Karpas-422 (cell line): ENCODE measurements at regions not wholly inside any gene's neighbourhood (a gene's known extent, or its start where the extent isn't known, plus 50 kb on each side); places are given as distances from the start of the nearest gene placed in this dataset.

ENCODE experiments used
- DNase-seq: peaks from one replicate; pipeline ENCODE4 v3.0.0-alpha.2; 2015
- H2AFZ ChIP-seq: fragments of 200-600 bp; sonication (generic); 2 replicates; pipeline ENCODE4 v1.6.1; 2014; ENCODE audit warnings: antibody characterized with exemption, low read length, mixed read lengths
- H3K27ac ChIP-seq: fragments of 200-600 bp; sonication (generic); 2 replicates; pipeline ENCODE4 v1.5.1; 2014; ENCODE audit warnings: mild to moderate bottlenecking, low read length, moderate library complexity
- H3K27me3 ChIP-seq: fragments of 200-600 bp; sonication (generic); 2 replicates; pipeline ENCODE4 v1.6.1; 2014; ENCODE audit warnings: low read length, mixed read lengths
- H3K36me3 ChIP-seq: fragments of 200-600 bp; sonication (generic); 2 replicates; pipeline ENCODE4 v1.6.1; 2014; ENCODE audit warnings: low read length, mixed read lengths; ENCODE audit not compliant: insufficient read depth
- H3K4me1 ChIP-seq: fragments of 200-600 bp; sonication (generic); 2 replicates; pipeline ENCODE4 v1.6.1; 2014; ENCODE audit warnings: mild to moderate bottlenecking, low read length, mixed read lengths
- H3K4me2 ChIP-seq: fragments of 200-600 bp; sonication (generic); 2 replicates; pipeline ENCODE4 v1.6.1; 2014; ENCODE audit warnings: low read length, low read depth, mild to moderate bottlenecking; ENCODE audit not compliant: poor library complexity, severe bottlenecking
- H3K4me3 ChIP-seq: fragments of 200-600 bp; sonication (generic); 2 replicates; pipeline ENCODE4 v1.5.1; 2014; ENCODE audit warnings: mild to moderate bottlenecking, antibody characterized with exemption, low read length, mixed read lengths
- H3K79me2 ChIP-seq: fragments of 200-600 bp; sonication (generic); 2 replicates; pipeline ENCODE4 v1.6.1; 2014; ENCODE audit warnings: mild to moderate bottlenecking, low read length, mixed read lengths
- H3K9ac ChIP-seq: fragments of 200-600 bp; sonication (generic); 2 replicates; pipeline ENCODE4 v1.6.0; 2014; ENCODE audit warnings: low read length
- H3K9me2 ChIP-seq: fragments of 200-600 bp; sonication (generic), shearing (Covaris generic); replicated peaks from 2 replicates; pipeline ENCODE4 v1.6.0; 2014; ENCODE audit warnings: mild to moderate bottlenecking, low read length, moderate library complexity; ENCODE audit not compliant: insufficient read depth
- H3K9me3 ChIP-seq: fragments of 300-700, 200-600 bp; sonication (generic); 2 replicates; pipeline ENCODE4 v1.6.1; 2014; ENCODE audit warnings: low read length, mixed read lengths
- H4K20me1 ChIP-seq: fragments of 200-600 bp; sonication (generic); 2 replicates; pipeline ENCODE4 v1.6.1; 2014; ENCODE audit warnings: mild to moderate bottlenecking, antibody characterized with exemption, low read length, low read depth; ENCODE audit not compliant: insufficient read depth

GRCh38 chr12:53843545-53843944 lies 91.8 kb upstream of the CISTR start:
- no peak overlapping the region for H2AFZ ChIP-seq
- no peaks in the 10 kb centered on the region for H3K9me3 ChIP-seq
- H3K27ac ChIP-seq = no peak overlapping the region
- no peaks in the 10 kb centered on the region for H3K4me1 ChIP-seq
- no peaks in the 10 kb centered on the region for H3K79me2 ChIP-seq
- H3K36me3 ChIP-seq = no peaks in the 10 kb centered on the region
- DNase-seq = no peak
- H3K27me3 ChIP-seq = no peaks in the 10 kb centered on the region
- no peaks in the 10 kb centered on the region for H3K9me2 ChIP-seq
- no peaks in the 10 kb centered on the region for H4K20me1 ChIP-seq
- H3K4me2 ChIP-seq = no peak overlapping the region
- H3K4me3 ChIP-seq = no peak overlapping the region
- no peak overlapping the region for H3K9ac ChIP-seq

DNA sequence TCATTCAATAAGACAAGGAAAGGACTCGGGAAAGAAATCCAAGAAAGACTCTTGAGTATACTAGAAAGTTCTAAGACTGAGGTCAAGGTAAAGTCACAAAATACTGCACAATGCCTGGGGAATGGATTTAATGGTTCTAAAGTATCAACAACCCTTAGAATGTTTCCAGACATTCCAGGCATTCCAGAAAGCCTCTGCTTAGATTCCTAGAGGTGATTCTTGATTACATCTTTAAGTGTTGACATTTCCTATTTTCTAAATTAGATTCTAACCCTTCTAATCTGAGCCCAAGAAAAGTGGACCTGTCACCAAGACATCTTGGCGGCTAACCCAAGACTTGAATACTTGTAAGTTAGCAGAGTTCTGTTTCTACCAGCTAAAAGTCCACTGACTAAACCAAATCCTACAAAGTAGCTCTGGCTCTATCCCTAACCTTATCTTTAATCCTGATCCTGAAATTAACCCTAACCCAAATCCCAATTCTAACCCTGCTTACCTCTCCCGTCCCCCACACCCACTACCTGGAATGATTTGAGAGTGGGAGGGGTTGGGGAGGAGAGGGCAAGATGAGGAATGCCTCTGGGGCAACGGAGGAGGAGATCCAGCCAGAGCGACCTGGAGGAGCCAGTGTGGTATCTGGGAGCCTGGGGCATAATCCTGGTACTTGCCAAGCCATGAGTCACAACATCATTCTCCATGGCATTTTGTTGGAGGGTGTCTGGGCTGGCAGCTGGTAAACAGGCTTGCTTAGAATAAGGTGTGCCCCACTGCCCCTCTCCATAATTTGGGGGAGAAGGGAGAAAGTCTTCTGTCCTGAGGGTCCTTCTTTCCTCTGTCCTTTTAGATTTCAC lies 93.4 kb upstream of the HOXC13 start:
- Histone ChIP-seq H4K20me1 (no peaks in the 10 kb centered on the region), H3K9ac (no peak overlapping the region), H2AFZ (no peak overlapping the region), H3K36me3 (no peaks in the 10 kb centered on the region), H3K9me3 (no peaks in the 10 kb centered on the region), H3K4me3 (no peak overlapping the region), H3K9me2 (no peaks in the 10 kb centered on the region), H3K4me2 (no peak overlapping the region), H3K79me2 (no peaks in the 10 kb centered on the region), H3K27me3 (no peaks in the 10 kb centered on the region), H3K4me1 (no peaks in the 10 kb centered on the region), H3K27ac (no peak overlapping the region)
- DNase-seq = no peak

GRCh38 chr12:53845932-53846331 lies 92.7 kb upstream of the HOXC13 start:
- Histone ChIP-seq H3K4me1 (no peaks in the 10 kb centered on the region), H4K20me1 (no peaks in the 10 kb centered on the region), H3K9ac (no peak overlapping the region), H3K27ac (no peak overlapping the region), H2AFZ (no peak overlapping the region), H3K27me3 (no peaks in the 10 kb centered on the region), H3K79me2 (no peaks in the 10 kb centered on the region), H3K9me3 (no peaks in the 10 kb centered on the region), H3K4me2 (no peak overlapping the region), H3K9me2 (no peaks in the 10 kb centered on the region), H3K36me3 (no peaks in the 10 kb centered on the region), H3K4me3 (no peak overlapping the region)
- no peak for DNase-seq

DNA sequence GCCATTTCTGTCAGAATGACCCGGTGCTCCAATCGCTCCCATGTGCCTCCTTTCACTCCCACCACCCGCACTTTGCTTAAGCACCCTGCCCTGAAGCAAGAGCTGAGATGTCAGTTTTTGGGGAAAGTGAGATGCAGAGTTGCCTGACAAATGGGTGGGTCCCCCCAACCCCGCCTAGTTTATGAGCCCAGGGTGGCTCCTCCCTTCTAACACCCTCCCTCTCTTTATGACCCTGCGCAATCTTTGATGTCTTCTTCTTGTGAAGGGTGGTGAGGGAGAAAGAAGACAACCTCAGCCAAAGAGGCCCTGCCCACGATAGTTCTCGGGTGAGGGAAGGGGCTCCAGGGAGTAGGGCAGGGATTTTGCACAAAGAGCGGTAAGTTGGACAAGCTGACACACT lies 89.5 kb upstream of the HOXC13 start:
- Histone ChIP-seq H2AFZ (no peak overlapping the region), H3K4me1 (no peaks in the 10 kb centered on the region), H3K36me3 (no peaks in the 10 kb centered on the region), H3K4me3 (no peak overlapping the region), H3K4me2 (no peak overlapping the region), H4K20me1 (no peaks in the 10 kb centered on the region), H3K27me3 (no peaks in the 10 kb centered on the region), H3K27ac (no peak overlapping the region), H3K9ac (no peak overlapping the region), H3K9me3 (no peaks in the 10 kb centered on the region), H3K9me2 (no peaks in the 10 kb centered on the region), H3K79me2 (no peaks in the 10 kb centered on the region)
- DNase-seq = no peak

GRCh38 chr12:53849656-53850055 lies 89.0 kb upstream of the HOXC13 start:
- H3K9ac ChIP-seq = no peak overlapping the region

DNA sequence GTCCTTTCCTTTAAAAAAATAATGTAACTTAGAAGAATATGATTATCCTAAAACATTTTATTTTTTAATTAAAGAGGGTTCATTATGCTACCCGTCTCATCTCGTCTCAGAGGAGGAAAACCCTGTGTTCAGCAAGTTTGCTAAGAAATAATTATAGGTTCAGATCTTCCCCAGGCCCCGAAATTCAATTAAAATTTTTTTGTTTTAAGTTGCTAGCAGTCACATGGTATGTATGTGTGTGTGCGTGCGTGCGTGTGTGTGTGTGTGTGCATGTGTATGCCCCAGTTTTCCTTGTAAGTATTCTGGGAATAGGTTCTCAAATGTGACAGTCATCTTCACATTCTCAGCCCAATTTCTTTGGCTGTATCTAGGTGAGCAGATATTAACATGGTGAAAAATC lies 86.6 kb upstream of the HOXC13 start:
- Histone ChIP-seq H3K4me3 (no peak overlapping the region), H3K9me2 (no peaks in the 10 kb centered on the region), H2AFZ (no peak overlapping the region), H3K9ac (no peak overlapping the region), H3K36me3 (no peaks in the 10 kb centered on the region), H4K20me1 (no peaks in the 10 kb centered on the region), H3K79me2 (no peaks in the 10 kb centered on the region), H3K27me3 (no peaks in the 10 kb centered on the region), H3K4me2 (no peak overlapping the region), H3K9me3 (no peaks in the 10 kb centered on the region), H3K27ac (no peak overlapping the region), H3K4me1 (no peaks in the 10 kb centered on the region)
- DNase-seq = no peak

More at GRCh38 chr12:53849656-53850055, 89.0 kb upstream of the HOXC13 start:
- Histone ChIP-seq H3K4me1 (no peaks in the 10 kb centered on the region), H3K4me2 (no peak overlapping the region), H3K79me2 (no peaks in the 10 kb centered on the region), H3K27me3 (no peaks in the 10 kb centered on the region), H3K27ac (no peak overlapping the region), H3K9me2 (no peaks in the 10 kb centered on the region), H2AFZ (no peak overlapping the region), H3K9me3 (no peaks in the 10 kb centered on the region), H3K4me3 (no peak overlapping the region), H3K36me3 (no peaks in the 10 kb centered on the region), H4K20me1 (no peaks in the 10 kb centered on the region)
- DNase-seq = no peak

GRCh38 chr12:53852992-53853391 lies 85.6 kb upstream of the HOXC13 start:
- no peaks in the 10 kb centered on the region for H3K79me2 ChIP-seq
- no peaks in the 10 kb centered on the region for H3K27me3 ChIP-seq
- no peaks in the 10 kb centered on the region for H4K20me1 ChIP-seq
- no peak overlapping the region for H3K4me3 ChIP-seq
- no peaks in the 10 kb centered on the region for H3K9me3 ChIP-seq
- no peak overlapping the region for H3K27ac ChIP-seq
- no peak overlapping the region for H3K4me2 ChIP-seq
- no peak for DNase-seq
- no peaks in the 10 kb centered on the region for H3K9me2 ChIP-seq
- no peaks in the 10 kb centered on the region for H3K36me3 ChIP-seq
- H2AFZ ChIP-seq = no peak overlapping the region
- H3K4me1 ChIP-seq = no peaks in the 10 kb centered on the region
- no peak overlapping the region for H3K9ac ChIP-seq

- H3K79me2 ChIP-seq = no peaks in the 10 kb centered on the region
- H3K4me1 ChIP-seq = no peaks in the 10 kb centered on the region
- H3K9me3 ChIP-seq = no peaks in the 10 kb centered on the region
- H3K9ac ChIP-seq = no peak overlapping the region
- H3K27me3 ChIP-seq = no peaks in the 10 kb centered on the region
- H3K36me3 ChIP-seq = no peaks in the 10 kb centered on the region
- H3K4me3 ChIP-seq = no peak overlapping the region
- DNase-seq = no peak
- no peak overlapping the region for H2AFZ ChIP-seq
- H3K4me2 ChIP-seq = no peak overlapping the region
- H4K20me1 ChIP-seq = no peaks in the 10 kb centered on the region
- no peaks in the 10 kb centered on the region for H3K9me2 ChIP-seq
- no peak overlapping the region for H3K27ac ChIP-seq
These were observed 83.8 kb upstream of the HOXC13 start for GRCh38 chr12:53854701-53855316.
